ENCODE measurements at regions not wholly inside any gene's neighbourhood (a gene's known extent, or its start where the extent isn't known, plus 50 kb on each side); places are given as distances from the start of the nearest gene placed in this dataset.

- H3K9me3 ChIP-seq (ENCODE audit: control insufficient read depth, low read length), result no peaks in the 10 kb centered on the region
- intact Hi-C loops (cut with DNase I), result no loop called here
- no peak overlapping the region for H3K27ac ChIP-seq (ENCODE audit: low read length)
- peaks cover 12% of the 10 kb centered on the region for H3K4me1 ChIP-seq (ENCODE audit: control insufficient read depth, insufficient read depth, low read length)
- no peaks in the 10 kb centered on the region for H3K27me3 ChIP-seq (ENCODE audit: control insufficient read depth, insufficient read depth)
- DNase-seq (no peak), ATAC-seq (no peak)
- no peak overlapping the region for H3K4me3 ChIP-seq (ENCODE audit: low read length)
- WGBS, result 85% methylated on average over 6 of the region's 6 CpGs
Measured at GRCh38 chr12:92544322-92544721, 158.5 kb upstream of the PLEKHG7 start.

- H3K27me3 ChIP-seq (ENCODE audit: control insufficient read depth, insufficient read depth), result no peaks in the 10 kb centered on the region
- H3K9me3 ChIP-seq (ENCODE audit: control insufficient read depth, low read length), result no peaks in the 10 kb centered on the region
- H3K27ac ChIP-seq (ENCODE audit: low read length), result no peak overlapping the region
- 55% methylated on average over 4 of the region's 4 CpGs for WGBS
- ATAC-seq (no peak), DNase-seq (no peak)
- peaks cover 12% of the 10 kb centered on the region for H3K4me1 ChIP-seq (ENCODE audit: control insufficient read depth, insufficient read depth, low read length)
- intact Hi-C loops (cut with DNase I), result no loop called here
- no peak overlapping the region for H3K4me3 ChIP-seq (ENCODE audit: low read length)
Measured at GRCh38 chr12:92543840-92544239, 158.9 kb upstream of the PLEKHG7 start.

DNA sequence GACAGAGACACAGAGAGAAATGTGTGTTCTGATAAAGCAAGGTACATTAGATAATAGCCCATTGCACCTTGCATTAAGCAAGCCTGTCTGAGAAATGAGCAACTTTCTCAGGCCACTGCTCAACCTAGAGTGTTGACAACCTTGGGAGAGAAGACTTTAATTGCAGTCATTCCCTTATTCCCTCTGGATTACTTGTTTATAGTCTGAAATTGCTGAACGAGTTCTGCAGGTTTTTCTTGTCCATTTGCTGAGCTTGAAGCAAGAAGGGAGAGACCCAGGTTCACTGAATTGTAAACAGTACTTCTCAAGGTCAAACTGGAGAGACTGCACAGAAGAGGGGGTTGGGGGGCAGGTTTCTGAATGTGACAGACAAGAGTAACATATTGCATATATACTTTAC lies 159.4 kb upstream of the PLEKHG7 start:
- Histone ChIP-seq H3K27me3 (ENCODE audit: control insufficient read depth, insufficient read depth) (no peaks in the 10 kb centered on the region), H3K9me3 (ENCODE audit: control insufficient read depth, low read length) (no peaks in the 10 kb centered on the region), H3K4me3 (ENCODE audit: low read length) (no peak overlapping the region), H3K4me1 (ENCODE audit: control insufficient read depth, insufficient read depth, low read length) (peaks cover 12% of the 10 kb centered on the region), H3K27ac (ENCODE audit: low read length) (no peak overlapping the region)
- ATAC-seq (no peak), DNase-seq (no peak)
- 17% methylated on average over 1 of the region's 1 CpG for WGBS
- intact Hi-C loops (cut with DNase I), result no loop called here

DNA sequence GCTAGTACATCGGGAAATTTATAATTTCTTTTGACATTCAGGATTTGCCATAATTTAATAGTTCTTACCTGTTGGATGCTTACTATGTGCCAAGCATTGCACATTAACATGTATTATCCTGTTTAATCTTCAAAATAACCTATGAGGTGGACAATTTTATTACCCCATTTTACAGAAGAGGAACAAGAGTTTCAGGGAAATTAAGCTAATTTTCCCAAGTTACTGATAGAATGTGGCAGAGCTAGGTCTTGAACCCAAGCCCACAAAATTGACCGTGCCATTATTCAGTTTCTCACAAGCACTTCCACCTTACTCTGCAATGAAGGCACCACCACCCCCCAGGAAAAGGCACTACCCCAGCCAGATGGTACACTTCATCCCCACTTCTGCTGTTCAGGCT lies 161.1 kb upstream of the PLEKHG7 start:
- DNase-seq, result no peak

DNA sequence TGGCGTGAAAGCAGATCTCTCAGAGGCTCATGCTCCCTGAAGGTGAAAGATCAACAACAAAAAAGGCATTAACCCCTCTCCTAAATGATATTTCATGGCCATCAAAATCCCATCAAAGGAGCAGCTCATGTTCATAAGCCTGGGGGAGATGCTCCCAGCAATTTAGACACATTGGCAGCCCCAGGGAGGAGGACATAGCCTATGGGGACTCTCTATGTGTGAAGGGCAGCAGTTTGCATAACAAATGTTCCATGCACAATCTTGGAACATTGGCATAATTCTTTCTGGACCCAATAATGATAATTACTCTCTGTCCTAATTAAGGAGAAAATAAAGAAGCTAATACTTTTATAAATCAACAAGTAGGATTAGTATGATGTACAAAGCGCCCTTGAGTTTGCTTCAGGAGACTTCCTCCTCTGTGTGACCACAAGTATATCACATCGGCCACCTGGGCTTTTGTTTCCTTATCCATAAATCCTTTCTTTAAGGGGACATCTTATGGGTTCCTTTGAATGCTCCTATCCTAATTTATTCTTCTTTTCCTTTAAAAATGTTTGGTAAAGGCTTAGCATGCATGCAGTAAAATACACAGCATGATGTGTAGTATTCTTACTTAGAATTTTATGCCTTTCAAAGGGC lies 161.9 kb upstream of the PLEKHG7 start:
- DNase-seq, result no peak
- Histone ChIP-seq H3K4me3 (ENCODE audit: low read length) (no peak overlapping the region), H3K9me3 (ENCODE audit: control insufficient read depth, low read length) (peaks cover 1% of the 10 kb centered on the region), H3K27ac (ENCODE audit: low read length) (peak overlapping the region; percentile 70), H3K4me1 (ENCODE audit: control insufficient read depth, insufficient read depth, low read length) (peaks cover 14% of the 10 kb centered on the region), H3K27me3 (ENCODE audit: control insufficient read depth, insufficient read depth) (no peaks in the 10 kb centered on the region)
- ATAC-seq, result peak; percentile 25 to 32
- intact Hi-C loops (cut with DNase I), result no loop called here
- WGBS, result 77% methylated on average over 3 of the region's 3 CpGs

More for the DNA sequence above, 161.1 kb upstream of the PLEKHG7 start:
- Histone ChIP-seq H3K27ac (ENCODE audit: low read length) (no peak overlapping the region), H3K9me3 (ENCODE audit: control insufficient read depth, low read length) (no peaks in the 10 kb centered on the region), H3K27me3 (ENCODE audit: control insufficient read depth, insufficient read depth) (no peaks in the 10 kb centered on the region), H3K4me1 (ENCODE audit: control insufficient read depth, insufficient read depth, low read length) (peaks cover 12% of the 10 kb centered on the region), H3K4me3 (ENCODE audit: low read length) (no peak overlapping the region)
- 97% methylated on average over 2 of the region's 2 CpGs for WGBS
- intact Hi-C loops (cut with DNase I), result no loop called here
- no peak for ATAC-seq

DNA sequence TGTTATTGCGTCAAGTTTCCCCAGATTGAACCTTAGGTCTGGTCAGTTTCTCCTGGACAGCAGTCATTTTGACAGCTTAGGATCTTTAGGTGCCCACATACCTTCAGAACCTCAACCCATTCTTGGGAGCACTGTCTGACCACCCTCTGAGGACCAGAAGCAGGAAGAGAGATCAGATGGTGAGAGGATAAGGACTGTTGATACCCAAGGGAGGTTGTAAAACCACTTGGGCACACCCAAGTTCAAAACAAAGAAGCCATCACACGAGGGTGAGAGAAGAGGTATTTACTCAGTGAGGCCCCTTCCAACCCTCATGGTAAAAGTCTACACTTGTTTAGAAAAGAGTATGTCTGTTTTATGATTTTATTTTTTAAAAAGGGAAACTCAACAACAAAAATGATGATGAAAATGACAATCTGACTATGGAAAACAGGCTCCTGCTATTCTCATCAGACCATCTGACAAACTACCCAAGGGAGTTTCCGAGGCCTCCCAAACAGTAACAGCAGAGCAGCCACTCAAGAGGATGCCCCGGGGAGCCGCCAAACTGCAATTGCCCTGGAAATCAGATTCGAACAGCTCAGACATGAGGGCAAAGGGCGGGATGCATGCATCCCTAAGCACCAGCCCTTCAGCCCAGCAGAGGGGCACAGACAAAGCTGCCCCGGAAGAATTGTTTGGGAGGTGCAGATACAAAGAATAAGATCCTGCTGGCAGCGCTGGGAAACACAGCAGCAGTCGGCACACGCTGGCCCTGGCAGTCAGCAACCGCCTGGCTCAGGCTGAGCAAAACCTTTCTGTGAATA lies 162.6 kb upstream of the PLEKHG7 start:
- Histone ChIP-seq H3K9me3 (ENCODE audit: control insufficient read depth, low read length) (peaks cover 1% of the 10 kb centered on the region), H3K27ac (ENCODE audit: low read length) (peak overlapping the region; percentile 63), H3K4me3 (ENCODE audit: low read length) (no peak overlapping the region), H3K27me3 (ENCODE audit: control insufficient read depth, insufficient read depth) (no peaks in the 10 kb centered on the region), H3K4me1 (ENCODE audit: control insufficient read depth, insufficient read depth, low read length) (peaks cover 14% of the 10 kb centered on the region)
- WGBS, result 58% methylated on average over 12 of the region's 12 CpGs
- intact Hi-C loops (cut with DNase I), result no loop called here
- DNase-seq, result peak in 2 of 3 donors; percentile 46 to 65
- ATAC-seq, result peak; percentile 44 to 66

GRCh38 chr12:92539110-92539749 lies 163.6 kb upstream of the PLEKHG7 start:
- H3K27ac ChIP-seq (ENCODE audit: low read length), result no peak overlapping the region
- peaks cover 1% of the 10 kb centered on the region for H3K9me3 ChIP-seq (ENCODE audit: control insufficient read depth, low read length)
- H3K27me3 ChIP-seq (ENCODE audit: control insufficient read depth, insufficient read depth), result no peaks in the 10 kb centered on the region
- intact Hi-C loops (cut with DNase I), result no loop called here
- H3K4me1 ChIP-seq (ENCODE audit: control insufficient read depth, insufficient read depth, low read length), result peaks cover 14% of the 10 kb centered on the region
- ATAC-seq (peak; percentile 40 to 81), DNase-seq (no peak)
- no peak overlapping the region for H3K4me3 ChIP-seq (ENCODE audit: low read length)
- 49% methylated on average over 5 of the region's 5 CpGs for WGBS

DNA sequence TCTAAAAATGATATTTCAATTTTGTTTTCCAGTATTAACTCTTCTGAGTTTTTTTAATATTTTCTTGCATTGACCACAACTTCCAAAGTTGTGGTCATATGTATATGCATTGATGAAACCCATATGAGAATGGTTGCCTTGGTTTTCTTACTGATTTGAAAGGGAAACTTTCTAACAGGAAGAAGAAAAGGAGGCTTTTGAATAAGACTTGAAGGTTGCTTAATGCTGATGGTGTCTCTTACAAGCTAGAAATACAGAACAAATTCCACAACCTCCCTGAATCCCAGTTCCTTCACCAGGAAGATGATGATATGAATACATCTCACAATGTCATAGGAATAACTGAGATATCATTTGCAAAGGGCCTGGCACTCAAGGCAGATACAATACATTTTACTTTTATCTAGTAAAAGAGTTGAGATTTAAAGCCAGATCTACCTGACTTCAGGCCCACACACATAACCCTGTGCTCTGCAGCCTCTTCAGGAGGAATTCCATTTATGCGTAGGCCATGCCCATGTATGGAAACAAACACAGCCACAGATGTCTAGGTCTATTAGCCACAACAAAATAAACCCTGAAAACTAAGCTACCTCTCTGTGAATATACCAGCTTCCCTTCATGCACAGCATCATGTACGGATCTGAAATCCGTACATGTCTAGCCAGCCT lies 165.4 kb upstream of the PLEKHG7 start:
- Histone ChIP-seq H3K27ac (ENCODE audit: low read length) (no peak overlapping the region), H3K9me3 (ENCODE audit: control insufficient read depth, low read length) (peaks cover 1% of the 10 kb centered on the region), H3K4me3 (ENCODE audit: low read length) (no peak overlapping the region), H3K27me3 (ENCODE audit: control insufficient read depth, insufficient read depth) (no peaks in the 10 kb centered on the region), H3K4me1 (ENCODE audit: control insufficient read depth, insufficient read depth, low read length) (peaks cover 13% of the 10 kb centered on the region)
- 87% methylated on average over 3 of the region's 3 CpGs for WGBS
- ATAC-seq (no peak), DNase-seq (no peak)
- intact Hi-C loops (cut with DNase I), result no loop called here

- 82% methylated on average over 3 of the region's 3 CpGs for WGBS
- Histone ChIP-seq H3K27ac (ENCODE audit: low read length) (no peak overlapping the region), H3K9me3 (ENCODE audit: control insufficient read depth, low read length) (peaks cover 1% of the 10 kb centered on the region), H3K4me3 (ENCODE audit: low read length) (no peak overlapping the region), H3K27me3 (ENCODE audit: control insufficient read depth, insufficient read depth) (no peaks in the 10 kb centered on the region), H3K4me1 (ENCODE audit: control insufficient read depth, insufficient read depth, low read length) (peaks cover 13% of the 10 kb centered on the region)
- ATAC-seq (no peak), DNase-seq (no peak)
- intact Hi-C loops (cut with DNase I), result no loop called here
Measured at GRCh38 chr12:92535961-92536360, 166.8 kb upstream of the PLEKHG7 start.

- H3K4me3 ChIP-seq (ENCODE audit: low read length), result no peak overlapping the region
- intact Hi-C loops (cut with DNase I), result no loop called here
- H3K9me3 ChIP-seq (ENCODE audit: control insufficient read depth, low read length), result peaks cover 1% of the 10 kb centered on the region
- DNase-seq (peak in 2 of 3 donors; percentile 52 to 53), ATAC-seq (peak in 1 of 2 donors; percentile 50)
- H3K4me1 ChIP-seq (ENCODE audit: control insufficient read depth, insufficient read depth, low read length), result peaks cover 2% of the 10 kb centered on the region
- H3K27me3 ChIP-seq (ENCODE audit: control insufficient read depth, insufficient read depth), result no peaks in the 10 kb centered on the region
- no peak overlapping the region for H3K27ac ChIP-seq (ENCODE audit: low read length)
- WGBS, result 65% methylated on average over 8 of the region's 8 CpGs
Measured at GRCh38 chr12:92533280-92533890, 169.4 kb upstream of the PLEKHG7 start.

Measured in right cardiac atrium (tissue), 5 donors.